H1 (cell line): ENCODE measurements at regions not wholly inside any gene's neighbourhood (a gene's known extent, or its start where the extent isn't known, plus 50 kb on each side); places are given as distances from the start of the nearest gene placed in this dataset.

Experiments
- CTCF ChIA-PET: fragments of 300-600 bp; sonication (Branson Sonifier 250); formaldehyde crosslinking; loops from one replicate; lab custom pipeline; 2021; ENCODE audit not compliant: partially characterized antibody; lab: Charles Lee
- POLR2A ChIA-PET: fragments of 300-600 bp; sonication (Branson Sonifier 250); formaldehyde crosslinking; loops from one replicate; lab custom pipeline; 2021; ENCODE audit warnings: inconsistent platforms; ENCODE audit not compliant: partially characterized antibody; lab: Charles Lee
- DNase-seq, 2 experiments: peaks; one replicate each; pipeline versions ENCODE4 v3.0.0 to v3.0.0-alpha.2; 2010 to 2022; ENCODE audit warnings: low spot score in 2 of 2, low read depth in 1 of 2, mixed read lengths in 1 of 2
- FAIRE-seq: peaks from 2 replicates; lab custom pipeline; 2011; peaks lifted over from hg19 to GRCh38; lab: Jason Lieb, UNC
- H2AFZ ChIP-seq: 2 replicates; pipeline ENCODE4 v1.8.1; 2012; ENCODE audit warnings: low read length, inconsistent platforms
- H2AK5ac ChIP-seq: 2 replicates; pipeline ENCODE4 v1.6.1; 2013; ENCODE audit warnings: low read depth, low read length
- H2BK120ac ChIP-seq: replicated peaks from 2 replicates; pipeline ENCODE3; 2013; ENCODE audit warnings: low read depth, low read length, inconsistent platforms
- H2BK12ac ChIP-seq: 2 replicates; pipeline ENCODE4 v1.6.1; 2013; ENCODE audit warnings: low read depth, low read length
- H2BK15ac ChIP-seq: 2 replicates; pipeline ENCODE4 v1.6.1; 2013; ENCODE audit warnings: low read length
- H2BK20ac ChIP-seq: 2 replicates; pipeline ENCODE4 v1.6.1; 2013; ENCODE audit warnings: low read length
- H2BK5ac ChIP-seq: 2 replicates; pipeline ENCODE4 v1.6.1; 2013; ENCODE audit warnings: low read depth, low read length
- H3K14ac ChIP-seq: 2 replicates; pipeline ENCODE4 v1.6.1; 2013; ENCODE audit warnings: inconsistent platforms; ENCODE audit not compliant: insufficient read length
- H3K18ac ChIP-seq: 2 replicates; pipeline ENCODE4 v1.6.1; 2013; ENCODE audit warnings: low read length; ENCODE audit errors: extremely low read depth
- H3K23ac ChIP-seq: 2 replicates; pipeline ENCODE4 v1.6.1; 2013; ENCODE audit warnings: inconsistent platforms; ENCODE audit not compliant: insufficient read length
- H3K23me2 ChIP-seq: 2 replicates; pipeline ENCODE4 v1.6.1; 2013; ENCODE audit warnings: low read depth, low read length
- H3K27ac ChIP-seq: 2 replicates; pipeline ENCODE4 v1.6.1; 2011; ENCODE audit warnings: low read depth, low read length, inconsistent platforms
- H3K27me3 ChIP-seq, 4 experiments: replicated peaks in 1 of 4; 1 replicate in 1 of 4; 2 replicates in 3 of 4; pipeline versions ENCODE4 v1.6.1 to v1.8.1; 2011 to 2013; ENCODE audit warnings: low read length in 3 of 4, mild to moderate bottlenecking in 3 of 4, inconsistent platforms in 2 of 4, mixed read lengths in 2 of 4, moderate library complexity in 1 of 4; ENCODE audit not compliant: control insufficient read depth in 3 of 4, insufficient read depth in 3 of 4; ENCODE audit errors: extremely low read depth in 1 of 4
- H3K36me3 ChIP-seq, 4 experiments: 2 replicates each; pipeline versions ENCODE4 v1.6.1 to v1.8.1; 2011 to 2013; ENCODE audit warnings: mild to moderate bottlenecking in 4 of 4, low read length in 3 of 4, moderate library complexity in 2 of 4, control low read depth in 1 of 4, inconsistent platforms in 1 of 4; ENCODE audit not compliant: insufficient read depth in 4 of 4, control insufficient read depth in 2 of 4
- H3K4ac ChIP-seq: replicated peaks from 2 replicates; pipeline ENCODE3; 2013; ENCODE audit warnings: low read length, low read depth, mixed read lengths, inconsistent platforms; ENCODE audit not compliant: insufficient read length
- H3K4me1 ChIP-seq, 4 experiments: replicated peaks in 1 of 4; 1 replicate in 1 of 4; 2 replicates in 3 of 4; pipeline versions ENCODE4 v1.6.1 to v1.8.1; 2011 to 2013; ENCODE audit warnings: low read length in 3 of 4, inconsistent platforms in 2 of 4, mixed read lengths in 1 of 4; ENCODE audit not compliant: insufficient read depth in 4 of 4, control insufficient read depth in 3 of 4
- H3K4me2 ChIP-seq, 2 experiments: 2 replicates each; pipeline versions ENCODE4 v1.6.1 to v1.8.1; 2011 to 2013; ENCODE audit warnings: low read depth in 2 of 2, low read length in 2 of 2, control low read depth in 1 of 2, inconsistent platforms in 1 of 2, mild to moderate bottlenecking in 1 of 2; ENCODE audit not compliant: insufficient read depth in 1 of 2
- H3K4me3 ChIP-seq, 4 experiments: fragments of 200-600, 300-600 bp in 1 of 4; sonication (generic), shearing (Covaris generic), sonication (Bioruptor Twin) in 1 of 4; 2 replicates each; pipeline versions ENCODE4 v1.5.1 to v1.8.1; 2011 to 2016; ENCODE audit warnings: low read length in 4 of 4, low read depth in 3 of 4, control low read depth in 2 of 4, inconsistent platforms in 2 of 4, mild to moderate bottlenecking in 2 of 4, mixed read lengths in 1 of 4, moderate library complexity in 1 of 4; ENCODE audit not compliant: insufficient read depth in 2 of 4; ENCODE audit errors: extremely low read depth in 1 of 4
- H3K56ac ChIP-seq: replicated peaks from 2 replicates; pipeline ENCODE3; 2013; ENCODE audit warnings: low read depth, mild to moderate bottlenecking, mixed read lengths, low read length, inconsistent platforms; ENCODE audit not compliant: insufficient read length
- H3K79me1 ChIP-seq: 2 replicates; pipeline ENCODE4 v1.6.1; 2013; ENCODE audit warnings: low read depth, low read length, control low read depth
- H3K79me2 ChIP-seq, 2 experiments: 2 replicates each; pipeline versions ENCODE4 v1.6.1 to v1.8.1; 2012 to 2013; ENCODE audit warnings: low read length in 2 of 2, mild to moderate bottlenecking in 2 of 2, inconsistent platforms in 1 of 2; ENCODE audit not compliant: insufficient read depth in 2 of 2, control insufficient read depth in 1 of 2
- H3K9ac ChIP-seq, 4 experiments: replicated peaks in 1 of 4; 1 replicate in 1 of 4; 2 replicates in 3 of 4; pipeline versions ENCODE4 v1.6.1 to v1.8.1; 2011 to 2013; ENCODE audit warnings: low read depth in 3 of 4, low read length in 3 of 4, control low read depth in 2 of 4, mild to moderate bottlenecking in 2 of 4, moderate library complexity in 2 of 4, inconsistent platforms in 1 of 4; ENCODE audit errors: extremely low read depth in 1 of 4
- H3K9me3 ChIP-seq, 2 experiments: 2 replicates each; pipeline versions ENCODE4 v1.6.1 to v1.8.1; 2012 to 2013; ENCODE audit warnings: mild to moderate bottlenecking in 2 of 2, moderate library complexity in 2 of 2, control low read depth in 1 of 2, inconsistent platforms in 1 of 2, low read depth in 1 of 2, low read length in 1 of 2, mixed read lengths in 1 of 2; ENCODE audit not compliant: insufficient read depth in 2 of 2
- H4K20me1 ChIP-seq, 2 experiments: replicated peaks in 1 of 2; 2 replicates each; pipeline versions ENCODE3 to v1.8.1; 2011 to 2013; ENCODE audit warnings: inconsistent platforms in 2 of 2, low read length in 2 of 2, mild to moderate bottlenecking in 1 of 2; ENCODE audit not compliant: insufficient read depth in 2 of 2, control insufficient read depth in 1 of 2
- H4K5ac ChIP-seq: 2 replicates; pipeline ENCODE4 v1.6.1; 2013; ENCODE audit warnings: low read length, low read depth, mixed read lengths, inconsistent platforms; ENCODE audit not compliant: insufficient read length
- H4K8ac ChIP-seq: 2 replicates; pipeline ENCODE4 v1.8.0; 2013; ENCODE audit warnings: mild to moderate bottlenecking, moderate library complexity, low read length, inconsistent platforms; ENCODE audit not compliant: insufficient read depth; ENCODE audit errors: extremely low read depth
- H4K91ac ChIP-seq: replicated peaks from 2 replicates; pipeline ENCODE3; 2013; ENCODE audit warnings: low read length, mixed read lengths, inconsistent platforms; ENCODE audit not compliant: insufficient read length
- EP300 ChIP-seq, 2 experiments: IDR thresholded peaks; 1 replicate in 1 of 2; 2 replicates in 1 of 2; pipeline ENCODE4 v1.6.1; 2011 to 2012; ENCODE audit warnings: low read depth in 2 of 2, low read length in 2 of 2, mild to moderate bottlenecking in 2 of 2, borderline replicate concordance in 1 of 2, inconsistent platforms in 1 of 2, moderate library complexity in 1 of 2
- FOSL1 ChIP-seq: IDR thresholded peaks from 2 replicates; pipeline ENCODE4 v1.6.1; 2011; ENCODE audit warnings: mild to moderate bottlenecking, low read depth, low read length, moderate library complexity; ENCODE audit not compliant: insufficient read depth
- RNF2 ChIP-seq: fragments of 200-900, 300-1000 bp; sonication (generic); IDR thresholded peaks from 2 replicates; pipeline ENCODE4 v1.7.1; 2016; ENCODE audit warnings: borderline replicate concordance, low read depth, mild to moderate bottlenecking, antibody characterized with exemption, low read length; ENCODE audit not compliant: poor library complexity, severe bottlenecking; ENCODE audit errors: missing control alignments
- WGBS, 2 experiments: shearing (Covaris generic) in 1 of 2; methylation state at CpG; one replicate each; pipeline versions ENCODE4 v1.1.6 to v1.1.7; 2013 to 2015; ENCODE audit warnings: low lambda C conversion rate in 2 of 2, mixed read lengths in 2 of 2, inconsistent platforms in 1 of 2, low coverage in 1 of 2, missing lambda C conversion rate in 1 of 2; ENCODE audit not compliant: insufficient replicate concordance in 2 of 2, insufficient coverage in 1 of 2, insufficient read length in 1 of 2; ENCODE audit errors: extremely low coverage in 1 of 2, missing lambda C conversion rate in 1 of 2; 5-methylcytosine and 5-hydroxymethylcytosine counted together

DNA sequence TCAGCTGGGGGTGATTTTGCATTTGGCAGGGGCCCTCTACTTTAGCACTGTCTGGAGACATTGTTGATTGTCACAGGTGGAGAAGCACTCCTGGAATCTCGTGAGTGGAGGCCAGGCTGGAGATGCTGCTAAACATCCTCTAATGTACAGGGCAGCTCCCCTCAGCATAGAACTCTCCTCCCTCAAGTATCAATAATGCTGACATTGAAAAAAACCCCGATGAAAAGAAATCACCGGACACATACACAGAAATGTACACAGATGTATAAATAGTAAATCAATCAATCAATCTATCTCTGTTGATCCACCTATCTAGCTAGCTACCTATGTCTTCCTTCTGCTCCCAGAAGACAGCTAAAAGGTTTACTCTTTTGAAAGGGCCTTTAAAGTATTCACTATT, 89.4 kb upstream of the KCNJ15 start:
- Histone ChIP-seq H4K20me1 (no peaks in the 10 kb centered on the region), H4K8ac (no peak overlapping the region), H2AK5ac (no peak overlapping the region), H2AFZ (no peak overlapping the region), H2BK12ac (no peak overlapping the region), H2BK20ac (no peak overlapping the region), H3K27ac (no peak overlapping the region), H3K79me2 (no peaks in the 10 kb centered on the region), H3K4me3 (no peak overlapping the region), H3K14ac (no peak overlapping the region), H3K23me2 (no peaks in the 10 kb centered on the region), H3K56ac (no peak overlapping the region), H3K79me1 (no peaks in the 10 kb centered on the region), H3K9ac (no peak overlapping the region), H2BK120ac (no peak overlapping the region), H3K4me2 (no peak overlapping the region), H2BK5ac (no peak overlapping the region), H2BK15ac (no peak overlapping the region), H3K4me1 (peaks cover 2 to 9% (median 5%) of the 10 kb centered on the region in 4 experiments; a peak in 5 of 7 replicates), H4K91ac (no peak overlapping the region), H4K5ac (no peak overlapping the region), H3K9me3 (no peaks in the 10 kb centered on the region), H3K36me3 (no peaks in the 10 kb centered on the region), H3K18ac (no peak overlapping the region), H3K23ac (no peak overlapping the region), H3K27me3 (no peaks in the 10 kb centered on the region; a peak in 1 of 7 replicates), H3K4ac (no peak overlapping the region)
- WGBS, 2 experiments, result 93% methylated on average over 3 of the region's 3 CpGs; no CpG with 5 or more reads in 1 of the 2 experiments
- POLR2A ChIA-PET, result no interaction called here
- FAIRE-seq, result no peak
- CTCF ChIA-PET, result interaction anchor here (0.5 to 12.0 kb wide), 10 partner anchors 9 to 974 kb away, joined by 3 to 366 read pairs (median 4); no protein-coding TSS in a partner anchor
- no peak for DNase-seq
- no peak for TF ChIP-seq EP300 (IDR thresholded peaks at IDR 0.05; ENCODE audit: borderline replicate concordance in 1 of 2, low read depth in 2 of 2, low read length in 2 of 2)
- TF ChIP-seq RNF2, result no peak
- no peak for TF ChIP-seq FOSL1
